Keratinocyte (primary cell): ENCODE measurements at regions not wholly inside any gene's neighbourhood (a gene's known extent, or its start where the extent isn't known, plus 50 kb on each side); places are given as distances from the start of the nearest gene placed in this dataset.

Experiments
- DNase-seq: peaks from one replicate; pipeline ENCODE4 v3.0.0-alpha.2; 2011; ENCODE audit warnings: low read depth, missing footprints, low spot score
- FAIRE-seq: peaks from 2 replicates; lab custom pipeline; 2011; peaks lifted over from hg19 to GRCh38; lab: Jason Lieb, UNC
- H2AFZ ChIP-seq: 2 replicates; pipeline ENCODE4 v1.6.0; 2012; ENCODE audit warnings: low read length, control low read depth, inconsistent platforms; ENCODE audit not compliant: control insufficient read depth
- H3K27ac ChIP-seq: 2 replicates; pipeline ENCODE4 v1.5.1; 2011; ENCODE audit warnings: low read length; ENCODE audit not compliant: control insufficient read depth, insufficient read depth
- H3K27me3 ChIP-seq: 3 replicates; pipeline ENCODE4 v1.6.0; 2011; ENCODE audit warnings: low read length; ENCODE audit not compliant: control insufficient read depth, insufficient read depth; ENCODE audit errors: extremely low read depth
- H3K36me3 ChIP-seq, 2 experiments: 2 replicates in 1 of 2; 3 replicates in 1 of 2; pipeline ENCODE4 v1.5.1; 2011; ENCODE audit warnings: low read length in 2 of 2, mild to moderate bottlenecking in 1 of 2; ENCODE audit not compliant: control insufficient read depth in 2 of 2, insufficient read depth in 2 of 2; ENCODE audit errors: extremely low read depth in 1 of 2
- H3K4me1 ChIP-seq: 3 replicates; pipeline ENCODE4 v1.5.1; 2011; ENCODE audit warnings: low read length; ENCODE audit not compliant: control insufficient read depth, insufficient read depth; ENCODE audit errors: extremely low read depth
- H3K4me2 ChIP-seq: 3 replicates; pipeline ENCODE4 v1.6.0; 2011; ENCODE audit warnings: low read depth, low read length; ENCODE audit not compliant: control insufficient read depth, insufficient read depth; ENCODE audit errors: extremely low read depth
- H3K4me3 ChIP-seq, 3 experiments: fragments of 200-600 bp in 1 of 3; sonication (generic) in 1 of 3; 2 replicates in 2 of 3; 3 replicates in 1 of 3; pipeline ENCODE4 v1.5.1; 2011 to 2016; ENCODE audit warnings: low read length in 3 of 3, mild to moderate bottlenecking in 3 of 3, control low read depth in 2 of 3, inconsistent platforms in 1 of 3, low read depth in 1 of 3, mixed read lengths in 1 of 3, mixed run types in 1 of 3, moderate library complexity in 1 of 3; ENCODE audit not compliant: control insufficient read depth in 2 of 3, insufficient read depth in 2 of 3; ENCODE audit errors: extremely low read depth in 1 of 3
- H3K79me2 ChIP-seq: 2 replicates; pipeline ENCODE4 v1.6.0; 2012; ENCODE audit warnings: low read length; ENCODE audit not compliant: control insufficient read depth, insufficient read depth
- H3K9ac ChIP-seq: 3 replicates; pipeline ENCODE4 v1.6.0; 2011; ENCODE audit warnings: low read length; ENCODE audit not compliant: control insufficient read depth, insufficient read depth; ENCODE audit errors: extremely low read depth
- H3K9me1 ChIP-seq: 3 replicates; pipeline ENCODE4 v1.6.0; 2011; ENCODE audit warnings: low read length; ENCODE audit not compliant: control insufficient read depth, insufficient read depth; ENCODE audit errors: extremely low read depth
- H3K9me3 ChIP-seq: 2 replicates; pipeline ENCODE4 v1.5.1; 2012; ENCODE audit warnings: low read depth, low read length; ENCODE audit not compliant: control insufficient read depth
- H4K20me1 ChIP-seq: 3 replicates; pipeline ENCODE4 v1.6.0; 2011; ENCODE audit warnings: low read length; ENCODE audit not compliant: control insufficient read depth, insufficient read depth; ENCODE audit errors: extremely low read depth
- CTCF ChIP-seq, 3 experiments: IDR thresholded peaks in 1 of 3; conservative IDR thresholded peaks in 1 of 3; optimal IDR thresholded peaks in 1 of 3; 2 replicates in 2 of 3; 3 replicates in 1 of 3; pipeline versions ENCODE3 to v1.5.1; 2011; ENCODE audit warnings: low read length in 3 of 3, mild to moderate bottlenecking in 3 of 3, moderate library complexity in 2 of 3, control low read depth in 1 of 3, inconsistent platforms in 1 of 3; ENCODE audit not compliant: insufficient read depth in 2 of 3; ENCODE audit errors: extremely low read depth in 1 of 3
- EZH2 ChIP-seq: IDR thresholded peaks from one replicate; pipeline ENCODE4 v1.6.1; 2012; ENCODE audit warnings: inconsistent platforms, mild to moderate bottlenecking, low read length, moderate library complexity
- dilution Hi-C: fragments of 300-500 bp; cut with MboI; formaldehyde crosslinking; loops from one replicate; pipeline ENCODE4 v1.7.0; 2020; ENCODE audit warnings: low sequenced_read_pairs; ENCODE audit not compliant: extremely low pct_ligation_motif_present

- Histone ChIP-seq H3K4me2 (no peak overlapping the region), H3K36me3 (no peaks in the 10 kb centered on the region), H2AFZ (no peak overlapping the region), H3K4me3 (no peak overlapping the region), H4K20me1 (no peaks in the 10 kb centered on the region), H3K9me1 (no peaks in the 10 kb centered on the region), H3K4me1 (no peaks in the 10 kb centered on the region), H3K9me3 (no peaks in the 10 kb centered on the region), H3K27ac (no peak overlapping the region), H3K27me3 (no peaks in the 10 kb centered on the region), H3K79me2 (no peaks in the 10 kb centered on the region), H3K9ac (no peak overlapping the region)
- TF ChIP-seq EZH2 (no peak), CTCF (optimal IDR thresholded peaks at IDR 0.05 in 1 of 3, IDR thresholded peaks at IDR 0.05 in 1 of 3, conservative IDR thresholded peaks at IDR 0.05 in 1 of 3; ENCODE audit: extremely low read depth in 1 of 3, insufficient read depth in 2 of 3, low read length in 3 of 3) (no peak)
- no peak for DNase-seq
- no peak for FAIRE-seq
- dilution Hi-C loops, result no loop called here
Observed at GRCh38 chr13:34523406-34523805, 418.7 kb upstream of the NBEA start.

- DNase-seq, result no peak
- no peaks in the 10 kb centered on the region for H3K4me1 ChIP-seq
- TF ChIP-seq EZH2 (no peak), CTCF (optimal IDR thresholded peaks at IDR 0.05 in 1 of 3, IDR thresholded peaks at IDR 0.05 in 1 of 3, conservative IDR thresholded peaks at IDR 0.05 in 1 of 3; ENCODE audit: extremely low read depth in 1 of 3, insufficient read depth in 2 of 3, low read length in 3 of 3) (no peak)
- H3K36me3 ChIP-seq, result no peaks in the 10 kb centered on the region
- H4K20me1 ChIP-seq, result no peaks in the 10 kb centered on the region
- no peak overlapping the region for H3K4me2 ChIP-seq
- no peak overlapping the region for H2AFZ ChIP-seq
- H3K4me3 ChIP-seq, result no peak overlapping the region
- no peaks in the 10 kb centered on the region for H3K79me2 ChIP-seq
- H3K9me1 ChIP-seq, result no peaks in the 10 kb centered on the region
- dilution Hi-C loops, result no loop called here
- no peak for FAIRE-seq
- H3K9me3 ChIP-seq, result no peaks in the 10 kb centered on the region
- H3K9ac ChIP-seq, result no peak overlapping the region
- no peaks in the 10 kb centered on the region for H3K27me3 ChIP-seq
- H3K27ac ChIP-seq, result no peak overlapping the region
Observed at GRCh38 chr13:34533941-34534340, 408.1 kb upstream of the NBEA start.
